HG02610 (cell line): ENCODE measurements at regions not wholly inside any gene's neighbourhood (a gene's known extent, or its start where the extent isn't known, plus 50 kb on each side); places are given as distances from the start of the nearest gene placed in this dataset.
"Not testable (repeated sequence)": the region's sequence is repeated elsewhere in the genome, so short reads cannot be mapped to it uniquely, and the experiment has no call there.

Experiments used
- ATAC-seq: cut with Tn5 transposase; IDR thresholded peaks from one replicate; pipeline ENCODE4 v1.9.1; 2021; ENCODE audit warnings: mild to moderate bottlenecking, moderate library complexity; ENCODE audit not compliant: unreplicated experiment

GRCh38 chr3:152148579-152148978, 120.2 kb upstream of the MBNL1 start:
- ATAC-seq: no peak

GRCh38 chr3:152149832-152150231, 118.9 kb upstream of the MBNL1 start:
- ATAC-seq: no peak

GRCh38 chr3:152151216-152151876, 117.4 kb upstream of the MBNL1 start:
- peak; percentile 40 for ATAC-seq

- ATAC-seq: not testable (repeated sequence)
These were observed 116.6 kb upstream of the MBNL1 start for GRCh38 chr3:152151877-152152765.

GRCh38 chr3:152153115-152153514, 115.6 kb upstream of the MBNL1 start:
- not testable (repeated sequence) for ATAC-seq

- ATAC-seq: no peak
These were observed 113.3 kb upstream of the MBNL1 start for GRCh38 chr3:152155246-152156020.

- no peak for ATAC-seq
These were observed 111.8 kb upstream of the MBNL1 start for GRCh38 chr3:152156880-152157279.

GRCh38 chr3:152157337-152157736, 111.4 kb upstream of the MBNL1 start:
- no peak for ATAC-seq

GRCh38 chr3:152159328-152159727, 109.4 kb upstream of the MBNL1 start:
- no peak for ATAC-seq

GRCh38 chr3:152160350-152161011, 108.2 kb upstream of the MBNL1 start:
- ATAC-seq: peak; percentile 60

- no peak for ATAC-seq
These were observed 96.3 kb upstream of the MBNL1 start for GRCh38 chr3:152172460-152172859.

- no peak for ATAC-seq
These were observed 95.1 kb upstream of the MBNL1 start for GRCh38 chr3:152173627-152174026.

- ATAC-seq: no peak
These were observed 93.7 kb upstream of the MBNL1 start for GRCh38 chr3:152174876-152175527.

- no peak for ATAC-seq
These were observed 93.2 kb upstream of the MBNL1 start for GRCh38 chr3:152175528-152175889.

GRCh38 chr3:152176241-152176640, 92.5 kb upstream of the MBNL1 start:
- ATAC-seq: no peak

GRCh38 chr3:152176998-152177397, 91.7 kb upstream of the MBNL1 start:
- ATAC-seq: no peak

GRCh38 chr3:152177757-152178156, 91.0 kb upstream of the MBNL1 start:
- ATAC-seq: peak; percentile 76

- ATAC-seq: peak; percentile 79
These were observed 85.3 kb upstream of the MBNL1 start for GRCh38 chr3:152183473-152183872.

GRCh38 chr3:152184971-152185686, 83.6 kb upstream of the MBNL1 start:
- no peak for ATAC-seq
